Sigmoid colon (tissue), 6 donors: ENCODE measurements at regions not wholly inside any gene's neighbourhood (a gene's known extent, or its start where the extent isn't known, plus 50 kb on each side); places are given as distances from the start of the nearest gene placed in this dataset.

Experiments used
- DNase-seq: peaks from one replicate; pipeline ENCODE4 v3.0.0-alpha.2; 2019
- H3K27ac ChIP-seq, 4 donors: fragments of 200-600 bp; sonication (generic); one replicate each; pipeline ENCODE4 v1.5.1; 2016 to 2019; ENCODE audit warnings: mild to moderate bottlenecking in 1 of 4
- H3K27me3 ChIP-seq, 3 donors: fragments of 200-600 bp; sonication (generic); one replicate each; pipeline ENCODE4 v1.5.1; 2019; ENCODE audit warnings: mild to moderate bottlenecking in 1 of 3
- H3K36me3 ChIP-seq, 4 donors: fragments of 200-600 bp; sonication (generic); one replicate each; pipeline ENCODE4 v1.5.1; 2016 to 2019
- H3K4me1 ChIP-seq, 4 donors: fragments of 200-600 bp; sonication (generic); one replicate each; pipeline ENCODE4 v1.5.1; 2017 to 2019
- H3K4me3 ChIP-seq, 4 donors: fragments of 200-600 bp; sonication (generic); one replicate each; pipeline ENCODE4 v1.5.1; 2017 to 2019; ENCODE audit warnings: mild to moderate bottlenecking in 2 of 4, moderate library complexity in 1 of 4
- H3K9me3 ChIP-seq, 4 donors: fragments of 200-600 bp in 3 of 4; sonication (generic) in 3 of 4; one replicate each; pipeline versions ENCODE4 v1.5.1 to v1.6.1; 2013 to 2019
- CTCF ChIP-seq, 4 experiments: fragments of 450-650 bp in 3 of 4; fragments of 200-600 bp in 1 of 4; IDR thresholded peaks; one replicate each; pipeline ENCODE4 v1.5.1; 2016 to 2019; ENCODE audit warnings: antibody characterized with exemption in 4 of 4, mild to moderate bottlenecking in 3 of 4, moderate library complexity in 2 of 4
- EP300 ChIP-seq, 4 donors: sonication (generic); formaldehyde crosslinking; IDR thresholded peaks; one replicate each; pipeline ENCODE4 v1.6.1; 2017; ENCODE audit warnings: antibody characterized with exemption in 4 of 4
- POLR2A ChIP-seq, 2 donors: fragments of 450-650 bp; IDR thresholded peaks; one replicate each; pipeline ENCODE4 v1.6.1; 2016; ENCODE audit warnings: antibody characterized with exemption in 2 of 2, mild to moderate bottlenecking in 2 of 2, moderate library complexity in 2 of 2
- POLR2AphosphoS5 ChIP-seq, 4 donors: sonication (generic); formaldehyde crosslinking; IDR thresholded peaks; one replicate each; pipeline ENCODE4 v1.6.1; 2017; ENCODE audit warnings: antibody characterized with exemption in 4 of 4
- WGBS, 2 donors: extraction: QIAGEN DNeasy Blood & Tissue Kit; methylation state at CpG; one replicate each; pipeline ENCODE4 v1.1.7; 2013; 5-methylcytosine and 5-hydroxymethylcytosine counted together
- intact Hi-C: fragments of 100-400 bp; cut with DNase I; formaldehyde crosslinking; loops from one replicate; pipeline ENCODE4 v1.15.1; 2023
- donor health status: healthy with polysubstance abuse.
- donor health status: healthy.

- 68 to 70% methylated on average over 3 of the region's 3 CpGs for WGBS, 2 donors
- no peaks in the 10 kb centered on the region for H3K9me3 ChIP-seq
Observed at GRCh38 chr15:99845009-99845408, 111.8 kb upstream of the LYSMD4 start.

GRCh38 chr15:99844150-99844549 is 110.9 kb upstream of the LYSMD4 start:
- WGBS, 2 donors: 67 to 77% methylated on average over 8 of the region's 8 CpGs
- no peaks in the 10 kb centered on the region for H3K36me3 ChIP-seq
- DNase-seq: no peak
- no peaks in the 10 kb centered on the region for H3K9me3 ChIP-seq
- no peak overlapping the region for H3K27ac ChIP-seq
- H3K4me3 ChIP-seq: no peak overlapping the region
- intact Hi-C loops: no loop called here
- H3K27me3 ChIP-seq: no peaks in the 10 kb centered on the region
- TF ChIP-seq EP300 (IDR thresholded peaks at IDR 0.05): no peak
- no peak for TF ChIP-seq CTCF (IDR thresholded peaks at IDR 0.05)
- TF ChIP-seq POLR2AphosphoS5 (IDR thresholded peaks at IDR 0.05): no peak
- TF ChIP-seq POLR2A (IDR thresholded peaks at IDR 0.05): no peak
- no peaks in the 10 kb centered on the region for H3K4me1 ChIP-seq

More at GRCh38 chr15:99845009-99845408, 111.8 kb upstream of the LYSMD4 start:
- no peaks in the 10 kb centered on the region for H3K27me3 ChIP-seq
- no peaks in the 10 kb centered on the region for H3K36me3 ChIP-seq
- no peak for TF ChIP-seq CTCF (IDR thresholded peaks at IDR 0.05)
- H3K4me1 ChIP-seq: no peaks in the 10 kb centered on the region
- intact Hi-C loops: no loop called here
- H3K27ac ChIP-seq: no peak overlapping the region
- no peak overlapping the region for H3K4me3 ChIP-seq
- no peak for DNase-seq

GRCh38 chr15:99842071-99842470 is 108.8 kb upstream of the LYSMD4 start:
- no peaks in the 10 kb centered on the region for H3K27me3 ChIP-seq
- WGBS, 2 donors: 40 to 78% methylated on average over 1 of the region's 1 CpG
- no peaks in the 10 kb centered on the region for H3K9me3 ChIP-seq
- H3K4me3 ChIP-seq: no peak overlapping the region
- H3K27ac ChIP-seq: no peak overlapping the region
- intact Hi-C loops: no loop called here
- DNase-seq: no peak
- H3K4me1 ChIP-seq: no peaks in the 10 kb centered on the region
- no peak for TF ChIP-seq CTCF (IDR thresholded peaks at IDR 0.05)
- TF ChIP-seq POLR2A (IDR thresholded peaks at IDR 0.05): no peak
- no peak for TF ChIP-seq EP300 (IDR thresholded peaks at IDR 0.05)
- TF ChIP-seq POLR2AphosphoS5 (IDR thresholded peaks at IDR 0.05): no peak
- no peaks in the 10 kb centered on the region for H3K36me3 ChIP-seq

- DNase-seq: no peak
- TF ChIP-seq EP300 (IDR thresholded peaks at IDR 0.05) (no peak), CTCF (IDR thresholded peaks at IDR 0.05) (no peak), POLR2AphosphoS5 (IDR thresholded peaks at IDR 0.05) (no peak), POLR2A (IDR thresholded peaks at IDR 0.05) (no peak)
- Histone ChIP-seq H3K36me3 (no peaks in the 10 kb centered on the region), H3K4me1 (no peaks in the 10 kb centered on the region), H3K4me3 (no peak overlapping the region), H3K27ac (no peak overlapping the region), H3K9me3 (no peaks in the 10 kb centered on the region), H3K27me3 (no peaks in the 10 kb centered on the region)
- intact Hi-C loops: no loop called here
- 72 to 81% methylated on average over 4 of the region's 4 CpGs for WGBS, 2 donors
Observed at GRCh38 chr15:99826157-99826780, 93.0 kb upstream of the LYSMD4 start.

GRCh38 chr15:99823346-99823745 is 90.1 kb upstream of the LYSMD4 start:
- H3K4me1 ChIP-seq: no peaks in the 10 kb centered on the region
- no peaks in the 10 kb centered on the region for H3K36me3 ChIP-seq
- no peak for TF ChIP-seq POLR2AphosphoS5 (IDR thresholded peaks at IDR 0.05)
- no peak for TF ChIP-seq EP300 (IDR thresholded peaks at IDR 0.05)
- no peak for TF ChIP-seq POLR2A (IDR thresholded peaks at IDR 0.05)
- TF ChIP-seq CTCF (IDR thresholded peaks at IDR 0.05): no peak
- H3K4me3 ChIP-seq: no peak overlapping the region
- 88 to 95% methylated on average over 5 of the region's 5 CpGs for WGBS, 2 donors
- intact Hi-C loops: no loop called here
- no peak overlapping the region for H3K27ac ChIP-seq
- H3K27me3 ChIP-seq: no peaks in the 10 kb centered on the region
- DNase-seq: no peak
- no peaks in the 10 kb centered on the region for H3K9me3 ChIP-seq
